ENCODE measurements at regions not wholly inside any gene's neighbourhood (a gene's known extent, or its start where the extent isn't known, plus 50 kb on each side); places are given as distances from the start of the nearest gene placed in this dataset.

DNA sequence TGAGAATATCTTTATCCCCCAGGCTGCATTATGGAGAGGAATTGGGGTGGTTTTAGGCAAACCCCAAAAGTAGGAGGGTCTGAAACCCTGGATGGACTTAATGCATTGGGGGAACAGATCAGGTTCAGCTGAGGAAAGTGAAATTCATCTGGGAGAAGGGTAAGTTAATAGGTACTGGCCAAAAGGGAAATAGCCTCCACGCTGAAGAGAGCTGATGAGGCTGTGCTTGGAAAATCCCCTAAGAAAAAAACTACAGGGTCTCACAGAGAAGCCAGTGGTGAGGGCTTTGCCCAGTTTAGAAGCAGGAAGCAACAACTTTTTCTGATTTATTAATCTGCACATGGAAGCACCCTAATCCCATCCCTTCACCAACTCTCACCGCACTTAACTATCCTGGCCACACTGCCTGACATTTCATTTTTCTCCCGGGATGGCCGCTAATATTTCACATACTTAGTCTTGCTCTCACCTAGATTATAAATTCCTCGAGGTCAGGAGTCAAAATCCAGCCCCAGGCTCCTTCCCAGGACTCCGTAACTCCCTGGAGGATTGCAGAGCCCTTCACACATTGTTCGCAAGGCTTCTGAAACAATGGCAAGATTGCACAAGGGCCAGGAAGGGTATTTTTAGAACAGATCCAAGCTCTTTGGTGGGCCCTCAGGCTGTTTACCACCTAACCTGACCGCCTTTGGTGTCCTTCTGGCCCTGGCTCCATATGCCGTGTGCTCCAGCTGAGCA lies 60.9 kb upstream of the TARBP1 start:
- Histone ChIP-seq H3K4me3 (ENCODE audit: extremely low read depth in 1 of 4, insufficient read depth in 2 of 4, low read depth in 3 of 4, low read length in 4 of 4) (no peak overlapping the region), H3K18ac (ENCODE audit: extremely low read depth, low read length) (no peak overlapping the region), H2BK5ac (ENCODE audit: low read depth, low read length) (no peak overlapping the region), H3K4me2 (ENCODE audit: insufficient read depth in 1 of 2, low read depth in 2 of 2, low read length in 2 of 2) (no peak overlapping the region), H2BK20ac (ENCODE audit: low read length) (no peak overlapping the region), H3K9me3 (ENCODE audit: insufficient read depth in 2 of 2, low read depth in 1 of 2, low read length in 1 of 2) (no peaks in the 10 kb centered on the region), H3K23ac (ENCODE audit: insufficient read length) (no peak overlapping the region), H2AFZ (ENCODE audit: low read length) (no peak overlapping the region), H3K4ac (replicated peaks; ENCODE audit: insufficient read length, low read depth, low read length) (no peak overlapping the region), H4K8ac (ENCODE audit: extremely low read depth, insufficient read depth, low read length) (no peak overlapping the region), H3K27ac (ENCODE audit: low read depth, low read length) (no peak overlapping the region), H3K36me3 (ENCODE audit: control insufficient read depth in 2 of 4, insufficient read depth in 4 of 4, low read length in 3 of 4) (peaks cover 0 to 2% (median 0%) of the 10 kb centered on the region in 4 experiments; a peak in 1 of 8 replicates), H2AK5ac (ENCODE audit: low read depth, low read length) (no peak overlapping the region), H2BK120ac (replicated peaks; ENCODE audit: low read depth, low read length) (no peak overlapping the region), H3K79me1 (ENCODE audit: low read depth, low read length) (no peaks in the 10 kb centered on the region), H2BK12ac (ENCODE audit: low read depth, low read length) (no peak overlapping the region), H4K5ac (ENCODE audit: insufficient read length, low read depth, low read length) (no peak overlapping the region), H3K27me3 (replicated peaks in 1 of 4; ENCODE audit: control insufficient read depth in 3 of 4, extremely low read depth in 1 of 4, insufficient read depth in 3 of 4, low read length in 3 of 4) (no peaks in the 10 kb centered on the region), H3K56ac (replicated peaks; ENCODE audit: insufficient read length, low read depth, low read length) (no peak overlapping the region), H3K9ac (replicated peaks in 1 of 4; ENCODE audit: extremely low read depth in 1 of 4, low read depth in 3 of 4, low read length in 3 of 4) (no peak overlapping the region), H2BK15ac (ENCODE audit: low read length) (no peak overlapping the region), H3K14ac (ENCODE audit: insufficient read length) (no peak overlapping the region), H3K79me2 (ENCODE audit: control insufficient read depth in 1 of 2, insufficient read depth in 2 of 2, low read length in 2 of 2) (no peaks in the 10 kb centered on the region), H4K91ac (replicated peaks; ENCODE audit: insufficient read length, low read length) (no peak overlapping the region), H3K23me2 (ENCODE audit: low read depth, low read length) (no peaks in the 10 kb centered on the region), H4K20me1 (replicated peaks in 1 of 2; ENCODE audit: control insufficient read depth in 1 of 2, insufficient read depth in 2 of 2, low read length in 2 of 2) (no peaks in the 10 kb centered on the region), H3K4me1 (replicated peaks in 1 of 4; ENCODE audit: control insufficient read depth in 3 of 4, insufficient read depth in 4 of 4, low read length in 3 of 4) (peaks cover 0 to 2% (median under 1%) of the 10 kb centered on the region in 4 experiments; a peak in 3 of 7 replicates)
- DNase-seq (ENCODE audit: low read depth in 1 of 2, low spot score in 2 of 2) (no peak), FAIRE-seq (no peak)
- CTCF ChIA-PET (ENCODE audit: partially characterized antibody) = interaction anchor here (0.6 to 1.6 kb wide), 3 partner anchors 11 to 331 kb away, joined by 3 to 5 read pairs (median 4); no protein-coding TSS in a partner anchor
- POLR2A ChIA-PET (ENCODE audit: partially characterized antibody) = no interaction called here
- 91% methylated on average over 9 of the region's 9 CpGs; no CpG with 5 or more reads in 1 of the 2 experiments for WGBS, 2 experiments (ENCODE audit: extremely low coverage in 1 of 2, insufficient coverage in 1 of 2, insufficient read length in 1 of 2, insufficient replicate concordance in 2 of 2, low coverage in 1 of 2, low lambda C conversion rate in 2 of 2, missing lambda C conversion rate in 1 of 2)
- no peak for TF ChIP-seq CBX5 (IDR thresholded peaks at IDR 0.05; ENCODE audit: low read depth, low read length)
- no peak for TF ChIP-seq TBP (IDR thresholded peaks at IDR 0.05; ENCODE audit: low read depth, low read length)
- TF ChIP-seq SIN3A (conservative IDR thresholded peaks at IDR 0.05 in 1 of 2, IDR thresholded peaks at IDR 0.05 in 1 of 2; ENCODE audit: low read depth in 1 of 2, low read length in 2 of 2) = no peak
- TF ChIP-seq, protein P1, sequence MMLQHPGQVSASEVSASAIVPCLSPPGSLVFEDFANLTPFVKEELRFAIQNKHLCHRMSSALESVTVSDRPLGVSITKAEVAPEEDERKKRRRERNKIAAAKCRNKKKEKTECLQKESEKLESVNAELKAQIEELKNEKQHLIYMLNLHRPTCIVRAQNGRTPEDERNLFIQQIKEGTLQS (IDR thresholded peaks at IDR 0.05; ENCODE audit: insufficient read depth, low read depth, low read length) = no peak
- no peak for TF ChIP-seq EZH2 (IDR thresholded peaks at IDR 0.05; ENCODE audit: low read depth, low read length, severe bottlenecking)
- TF ChIP-seq CHD2 (IDR thresholded peaks at IDR 0.05; ENCODE audit: low read length) = no peak
- TF ChIP-seq EGR1 (IDR thresholded peaks at IDR 0.05; ENCODE audit: borderline replicate concordance, low read depth, low read length) = no peak
- TF ChIP-seq RBBP5 (IDR thresholded peaks at IDR 0.05; ENCODE audit: borderline replicate concordance, low read depth, low read length) = no peak

Data from H1 (cell line).